Fibroblast of pulmonary artery (primary cell): ENCODE measurements at regions not wholly inside any gene's neighbourhood (a gene's known extent, or its start where the extent isn't known, plus 50 kb on each side); places are given as distances from the start of the nearest gene placed in this dataset.

Source experiments
- DNase-seq: peaks from one replicate; pipeline ENCODE4 v3.0.0-alpha.2; 2010; ENCODE audit warnings: low read depth
- H3K4me3 ChIP-seq: replicated peaks from 2 replicates; pipeline ENCODE4 v1.5.1; 2011; ENCODE audit warnings: low read depth, mild to moderate bottlenecking, control low read depth, low read length, moderate library complexity
- TF ChIP-seq, protein P1 (sequence below): IDR thresholded peaks from 2 replicates; pipeline ENCODE4 v1.5.1; 2011; ENCODE audit warnings: mild to moderate bottlenecking, control low read depth, low read length, inconsistent platforms; ENCODE audit errors: missing control alignments

- no peak for DNase-seq
- H3K4me3 ChIP-seq = no peak overlapping the region
- TF ChIP-seq, protein P1, sequence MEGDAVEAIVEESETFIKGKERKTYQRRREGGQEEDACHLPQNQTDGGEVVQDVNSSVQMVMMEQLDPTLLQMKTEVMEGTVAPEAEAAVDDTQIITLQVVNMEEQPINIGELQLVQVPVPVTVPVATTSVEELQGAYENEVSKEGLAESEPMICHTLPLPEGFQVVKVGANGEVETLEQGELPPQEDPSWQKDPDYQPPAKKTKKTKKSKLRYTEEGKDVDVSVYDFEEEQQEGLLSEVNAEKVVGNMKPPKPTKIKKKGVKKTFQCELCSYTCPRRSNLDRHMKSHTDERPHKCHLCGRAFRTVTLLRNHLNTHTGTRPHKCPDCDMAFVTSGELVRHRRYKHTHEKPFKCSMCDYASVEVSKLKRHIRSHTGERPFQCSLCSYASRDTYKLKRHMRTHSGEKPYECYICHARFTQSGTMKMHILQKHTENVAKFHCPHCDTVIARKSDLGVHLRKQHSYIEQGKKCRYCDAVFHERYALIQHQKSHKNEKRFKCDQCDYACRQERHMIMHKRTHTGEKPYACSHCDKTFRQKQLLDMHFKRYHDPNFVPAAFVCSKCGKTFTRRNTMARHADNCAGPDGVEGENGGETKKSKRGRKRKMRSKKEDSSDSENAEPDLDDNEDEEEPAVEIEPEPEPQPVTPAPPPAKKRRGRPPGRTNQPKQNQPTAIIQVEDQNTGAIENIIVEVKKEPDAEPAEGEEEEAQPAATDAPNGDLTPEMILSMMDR = no peak
These were observed 227.6 kb upstream of the HNRNPA3 start for GRCh38 chr2:176984987-176985386.

GRCh38 chr2:176985871-176986270 is 226.7 kb upstream of the HNRNPA3 start:
- TF ChIP-seq, protein P1 = no peak

DNA sequence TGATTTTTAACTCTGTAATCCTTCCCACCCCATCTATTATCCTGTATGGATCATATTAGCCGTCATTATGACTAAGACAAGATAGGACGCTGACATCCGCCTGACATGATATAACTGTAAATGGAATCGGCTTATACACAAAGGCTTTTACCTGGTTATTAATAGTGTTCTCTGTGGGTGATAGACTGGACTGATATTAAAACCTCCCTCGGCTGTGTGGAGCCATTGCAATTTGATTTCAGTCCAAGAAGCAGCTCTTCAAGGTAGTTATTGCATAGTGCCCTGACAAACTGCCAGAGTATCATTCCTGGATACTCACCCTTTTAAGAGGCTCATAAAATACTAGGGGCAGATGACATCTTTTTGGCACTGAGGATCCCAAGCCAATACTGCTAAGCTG is 226.1 kb upstream of the HNRNPA3 start:
- no peak overlapping the region for H3K4me3 ChIP-seq
- TF ChIP-seq, protein P1 = no peak
- no peak for DNase-seq

More at GRCh38 chr2:176985871-176986270, 226.7 kb upstream of the HNRNPA3 start:
- no peak for DNase-seq
- no peak overlapping the region for H3K4me3 ChIP-seq

- no peak overlapping the region for H3K4me3 ChIP-seq
- DNase-seq = no peak
- TF ChIP-seq, protein P1 = no peak
These were observed 221.2 kb upstream of the HNRNPA3 start for GRCh38 chr2:176991411-176991810.

DNA sequence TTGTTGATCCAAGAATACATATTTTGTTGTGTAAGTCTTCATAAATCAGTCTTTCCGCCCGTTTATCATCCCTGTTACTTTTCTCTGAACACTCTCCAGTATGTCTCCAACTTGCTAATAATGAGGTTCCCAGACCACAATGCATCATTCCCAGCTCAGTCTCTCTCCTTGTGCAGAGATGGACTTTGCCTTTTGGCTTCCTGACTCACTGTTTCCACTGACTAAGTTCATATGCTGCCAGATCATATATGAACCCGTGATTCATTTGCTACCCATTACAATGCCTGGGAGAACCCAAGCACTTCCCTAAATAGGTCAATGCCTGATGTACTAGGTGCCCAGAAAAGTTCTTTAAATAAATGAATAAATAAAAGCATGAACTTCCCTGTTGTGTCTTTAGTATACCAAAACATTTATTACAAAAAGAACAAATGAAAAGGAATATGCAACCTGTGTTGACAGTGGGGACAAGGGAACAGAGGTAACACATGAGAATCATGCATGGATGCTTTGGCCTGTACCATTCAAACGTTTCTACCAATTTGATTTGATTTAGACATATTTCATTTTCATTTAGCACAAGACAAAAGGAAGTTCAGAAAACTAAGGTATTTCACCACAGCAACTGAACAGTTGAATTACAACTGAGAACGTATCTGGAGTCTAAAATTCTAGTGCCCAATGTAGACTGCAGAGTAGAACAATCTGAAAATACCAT is 215.4 kb upstream of the HNRNPA3 start:
- H3K4me3 ChIP-seq = no peak overlapping the region
- TF ChIP-seq, protein P1 = no peak
- peak; percentile 50 for DNase-seq

DNA sequence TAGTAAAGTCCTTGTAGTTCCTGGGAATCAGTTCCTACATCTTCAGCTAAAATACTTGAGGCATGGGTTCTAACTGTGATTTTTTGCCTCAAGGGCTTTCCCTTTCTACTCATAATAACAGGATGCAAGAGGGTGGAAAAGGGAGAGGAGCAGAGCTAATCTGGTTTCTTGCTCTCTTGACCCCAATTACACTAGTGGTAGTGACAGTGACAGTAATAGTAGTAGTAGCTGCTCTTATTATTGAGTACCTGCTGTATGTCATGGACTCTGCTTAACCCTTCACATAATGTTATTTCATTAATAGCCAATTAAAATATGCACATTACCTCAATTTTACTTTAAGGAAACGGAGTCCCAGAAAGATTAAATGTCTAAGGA is 214.8 kb upstream of the HNRNPA3 start:
- no peak for DNase-seq
- H3K4me3 ChIP-seq = no peak overlapping the region
- TF ChIP-seq, protein P1 = no peak

GRCh38 chr2:176999301-176999700 is 213.3 kb upstream of the HNRNPA3 start:
- TF ChIP-seq, protein P1 = no peak
- H3K4me3 ChIP-seq = no peak overlapping the region
- DNase-seq = peak; percentile 19
